NB4 (cell line): ENCODE measurements at regions not wholly inside any gene's neighbourhood (a gene's known extent, or its start where the extent isn't known, plus 50 kb on each side); places are given as distances from the start of the nearest gene placed in this dataset.

Experiments used
- DNase-seq: peaks from one replicate; pipeline ENCODE4 v3.0.0; 2010; ENCODE audit warnings: low read depth
- H3K4me3 ChIP-seq: one replicate; pipeline ENCODE4 v1.5.1; 2011; ENCODE audit warnings: mild to moderate bottlenecking, low read depth, low read length, moderate library complexity
- CTCF ChIP-seq: IDR thresholded peaks from one replicate; pipeline ENCODE4 v1.5.1; 2012; ENCODE audit warnings: low read depth, low read length
- MAX ChIP-seq: IDR thresholded peaks from 2 replicates; pipeline ENCODE4 v1.6.1; 2011; ENCODE audit warnings: low read depth, low read length
- MYC ChIP-seq: IDR thresholded peaks from 2 replicates; pipeline ENCODE4 v1.6.1; 2011; ENCODE audit warnings: low read depth, low read length
- POLR2A ChIP-seq: IDR thresholded peaks from 2 replicates; pipeline ENCODE4 v1.6.1; 2011; ENCODE audit warnings: mild to moderate bottlenecking; ENCODE audit not compliant: insufficient read length; ENCODE audit errors: extremely low read depth

GRCh38 chr7:17026269-17026668 lies 144.5 kb upstream of the AGR3 start:
- DNase-seq: no peak
- no peak overlapping the region for H3K4me3 ChIP-seq
- no peak for TF ChIP-seq CTCF
- TF ChIP-seq MYC: no peak
- no peak for TF ChIP-seq POLR2A
- TF ChIP-seq MAX: no peak

GRCh38 chr7:17027143-17027788 lies 145.5 kb upstream of the AGR3 start:
- no peak overlapping the region for H3K4me3 ChIP-seq
- DNase-seq: peak; percentile 17
- TF ChIP-seq MAX (0 out of 2 replicates have a peak, but pooled peaks have one; percentile 8), CTCF (no peak)

- H3K4me3 ChIP-seq: no peak overlapping the region
- DNase-seq: no peak
- no peak for TF ChIP-seq MAX
- no peak for TF ChIP-seq POLR2A
- TF ChIP-seq CTCF: no peak
- no peak for TF ChIP-seq MYC
These were observed 146.0 kb upstream of the AGR3 start for GRCh38 chr7:17027789-17028152.

GRCh38 chr7:17029150-17029549 lies 147.4 kb upstream of the AGR3 start:
- no peak overlapping the region for H3K4me3 ChIP-seq
- TF ChIP-seq CTCF (no peak), MYC (no peak), MAX (no peak), POLR2A (no peak)
- DNase-seq: no peak

GRCh38 chr7:17030559-17030958 lies 148.8 kb upstream of the AGR3 start:
- peak; percentile 59 for DNase-seq
- no peak overlapping the region for H3K4me3 ChIP-seq
- TF ChIP-seq POLR2A: no peak
- no peak for TF ChIP-seq MYC
- no peak for TF ChIP-seq CTCF
- TF ChIP-seq MAX: no peak
